ENCODE measurements at regions not wholly inside any gene's neighbourhood (a gene's known extent, or its start where the extent isn't known, plus 50 kb on each side); places are given as distances from the start of the nearest gene placed in this dataset.
"Not testable (repeated sequence)": the region's sequence is repeated elsewhere in the genome, so short reads cannot be mapped to it uniquely, and the experiment has no call there.

DNA sequence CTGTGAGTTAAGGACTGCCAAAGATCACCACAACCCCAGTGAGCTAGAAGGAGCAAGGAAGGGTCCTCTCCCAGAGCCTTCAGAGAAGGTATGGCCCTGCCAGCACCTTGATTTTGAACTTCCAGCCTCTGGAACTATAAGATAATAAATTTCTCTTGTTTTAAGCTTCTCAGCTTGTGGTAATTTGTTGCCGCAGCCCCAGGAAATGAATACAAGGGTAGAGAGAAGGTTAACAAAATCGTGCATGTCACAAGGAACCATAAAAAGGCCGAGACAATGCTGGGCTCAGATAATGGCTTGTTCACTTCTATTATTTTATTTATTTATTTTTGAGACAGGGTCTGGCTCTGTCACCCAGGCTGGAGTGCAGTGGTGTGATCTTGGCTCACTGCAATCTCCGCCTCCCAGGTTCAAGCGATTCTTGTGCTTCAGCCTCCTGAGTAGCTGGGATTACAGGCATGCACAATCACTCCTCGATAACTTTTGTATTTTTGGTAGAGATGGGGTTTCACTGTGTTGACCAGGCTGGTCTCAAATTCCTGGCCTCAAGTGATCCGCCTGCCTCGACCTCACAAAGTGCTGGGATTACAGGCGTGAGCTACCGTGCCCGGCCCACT is 71.5 kb downstream of the WSB1 start:
- DNase-seq, result not testable (repeated sequence)

DNA sequence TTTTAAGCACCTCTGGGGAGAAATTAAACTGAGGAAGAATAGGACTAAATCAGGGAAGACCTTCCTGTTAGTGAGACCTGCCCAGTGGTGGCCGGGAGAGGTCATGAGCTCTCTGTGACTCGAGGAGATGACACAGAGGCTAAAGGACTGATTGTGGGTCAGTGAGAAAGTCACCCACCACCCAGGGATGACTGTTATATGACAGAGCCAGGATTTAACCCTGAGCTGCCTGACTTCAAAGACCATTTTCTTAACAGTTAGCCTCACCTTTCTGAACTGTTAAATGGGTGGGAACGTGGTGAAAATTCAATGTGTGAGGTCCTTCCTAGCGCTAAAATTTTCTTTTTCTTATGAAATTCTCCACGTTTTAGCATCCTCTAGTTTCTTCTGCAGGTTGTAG is 72.5 kb downstream of the WSB1 start:
- DNase-seq, result no peak

DNA sequence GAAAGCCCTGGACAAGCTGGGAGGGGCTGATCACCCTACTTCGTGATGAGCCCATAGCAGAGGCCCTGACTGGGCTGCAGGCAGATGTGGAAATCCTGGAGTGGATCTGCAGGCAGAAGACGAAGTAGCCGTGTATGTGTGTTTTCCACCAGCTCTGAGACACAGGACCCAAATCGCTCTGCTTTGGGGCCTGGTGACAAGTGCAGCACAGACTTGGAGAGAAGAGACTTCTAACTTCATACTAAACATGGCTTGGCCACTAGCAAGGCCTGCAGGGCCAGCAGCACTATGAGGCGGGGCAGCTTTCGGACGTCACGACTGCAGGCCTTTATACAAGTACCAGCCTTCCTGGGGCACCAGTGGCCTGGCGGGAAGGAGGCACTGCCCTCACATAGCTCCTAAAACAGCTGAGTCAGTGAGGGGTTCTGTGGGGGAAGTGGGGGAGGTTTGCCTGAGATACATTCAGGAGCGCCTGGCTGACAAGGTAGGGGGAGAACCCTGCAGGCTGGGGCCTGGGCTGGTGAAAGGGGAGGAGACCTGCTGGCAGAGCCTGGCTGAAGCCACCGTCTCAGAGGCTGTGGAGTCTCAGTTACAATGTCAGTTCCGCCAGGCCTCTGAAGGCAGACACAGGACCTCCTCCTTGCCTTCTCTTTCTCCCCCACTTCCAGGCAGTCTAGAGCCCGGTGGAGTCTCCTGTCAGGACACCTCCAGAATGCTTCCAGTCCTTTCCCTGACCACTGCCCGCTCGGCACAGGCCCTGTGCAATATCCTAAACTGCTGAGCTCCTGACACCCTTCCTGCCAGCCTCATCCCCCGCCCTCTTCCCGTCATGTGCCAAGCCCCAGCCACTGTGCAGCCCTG is 73.4 kb downstream of the WSB1 start:
- no peak for DNase-seq

DNA sequence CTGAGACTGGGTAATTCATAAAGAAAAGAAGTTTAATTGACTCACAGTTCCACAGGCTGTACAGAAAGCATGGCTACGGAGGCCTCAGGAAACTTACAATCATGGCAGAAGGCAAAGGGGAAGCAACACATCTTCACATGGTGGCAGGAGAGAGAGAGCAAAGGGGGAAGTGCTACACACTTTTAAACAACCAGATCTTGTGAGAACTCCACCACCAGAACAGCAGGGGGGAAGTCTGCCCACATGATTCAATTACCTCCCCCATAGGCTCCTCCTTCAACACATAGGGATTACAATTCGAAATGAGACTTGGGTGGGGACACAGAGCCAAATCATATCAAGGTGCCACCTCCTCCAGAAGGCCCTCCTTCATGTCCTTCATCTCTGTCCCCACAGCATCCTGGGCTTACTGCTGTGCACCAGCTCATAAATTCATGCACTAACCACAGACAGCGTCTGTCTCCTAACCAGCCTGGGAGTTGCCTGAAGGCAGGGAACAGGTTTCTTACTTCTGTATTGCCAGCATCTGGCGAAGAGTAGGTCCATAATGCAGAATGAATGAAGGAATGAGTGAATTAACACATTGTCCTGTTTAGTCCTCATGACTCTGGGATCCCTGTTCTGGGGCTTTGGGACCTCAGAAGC is 74.4 kb downstream of the WSB1 start:
- DNase-seq, result no peak

DNA sequence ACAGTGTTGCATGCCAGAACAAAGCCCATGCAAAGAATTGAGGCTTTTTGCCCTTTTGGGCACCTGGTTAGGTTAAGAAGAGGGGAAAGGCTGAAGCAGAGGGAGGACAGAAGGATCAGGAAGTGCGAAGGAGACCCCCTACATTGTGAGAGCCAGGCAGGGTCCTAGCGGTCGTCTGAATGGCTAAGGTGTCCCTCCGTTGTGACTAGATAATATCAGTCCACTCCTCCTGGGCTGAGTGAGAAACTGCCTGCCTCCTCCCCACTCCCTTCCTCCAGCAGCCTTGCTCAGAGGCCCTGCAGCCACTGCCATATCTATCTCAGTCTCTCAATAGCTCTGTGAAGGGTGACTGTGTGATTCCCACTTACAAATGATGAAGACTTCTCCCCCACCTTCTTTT is 75.1 kb downstream of the WSB1 start:
- DNase-seq, result no peak

DNA sequence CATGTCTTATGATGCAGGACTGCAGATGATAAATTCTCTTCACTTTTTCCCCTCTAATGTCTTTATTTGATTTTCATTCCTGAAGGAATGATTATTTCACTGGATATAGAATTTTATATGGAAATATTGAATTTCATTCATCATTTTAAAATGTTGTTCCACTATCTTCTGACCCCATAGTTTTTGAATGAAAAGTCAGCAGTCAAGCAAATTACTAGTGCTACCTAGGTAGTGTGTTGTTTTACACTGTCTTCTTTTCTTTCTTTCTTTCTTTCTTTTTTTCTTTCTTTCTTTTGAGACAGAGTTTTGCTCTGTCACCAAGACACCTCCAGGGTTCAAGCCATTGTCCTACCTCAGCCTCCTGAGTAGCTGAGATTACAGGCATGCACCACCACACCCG is 76.9 kb downstream of the WSB1 start:
- DNase-seq, result no peak

DNA sequence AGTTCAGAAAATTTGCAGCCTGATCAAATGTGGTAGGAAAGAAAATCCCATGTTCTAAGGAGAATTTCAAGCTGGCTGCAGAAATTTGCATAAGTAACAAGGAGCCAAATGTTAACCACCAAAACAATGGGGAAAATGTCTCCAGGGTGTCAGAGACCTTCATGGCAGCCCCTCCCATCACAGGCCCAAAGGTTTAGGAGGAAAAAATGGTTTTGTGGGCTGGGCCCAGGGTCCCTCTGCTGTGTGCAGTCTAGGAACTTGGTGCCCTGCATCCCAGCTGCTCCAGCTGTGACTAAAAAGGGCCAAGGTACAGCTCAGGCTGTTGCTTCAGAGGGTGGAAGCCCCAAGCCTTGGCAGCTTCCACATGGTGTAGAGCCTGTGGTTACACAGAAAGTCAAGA is 79.8 kb downstream of the WSB1 start:
- DNase-seq, result not testable (repeated sequence)

DNA sequence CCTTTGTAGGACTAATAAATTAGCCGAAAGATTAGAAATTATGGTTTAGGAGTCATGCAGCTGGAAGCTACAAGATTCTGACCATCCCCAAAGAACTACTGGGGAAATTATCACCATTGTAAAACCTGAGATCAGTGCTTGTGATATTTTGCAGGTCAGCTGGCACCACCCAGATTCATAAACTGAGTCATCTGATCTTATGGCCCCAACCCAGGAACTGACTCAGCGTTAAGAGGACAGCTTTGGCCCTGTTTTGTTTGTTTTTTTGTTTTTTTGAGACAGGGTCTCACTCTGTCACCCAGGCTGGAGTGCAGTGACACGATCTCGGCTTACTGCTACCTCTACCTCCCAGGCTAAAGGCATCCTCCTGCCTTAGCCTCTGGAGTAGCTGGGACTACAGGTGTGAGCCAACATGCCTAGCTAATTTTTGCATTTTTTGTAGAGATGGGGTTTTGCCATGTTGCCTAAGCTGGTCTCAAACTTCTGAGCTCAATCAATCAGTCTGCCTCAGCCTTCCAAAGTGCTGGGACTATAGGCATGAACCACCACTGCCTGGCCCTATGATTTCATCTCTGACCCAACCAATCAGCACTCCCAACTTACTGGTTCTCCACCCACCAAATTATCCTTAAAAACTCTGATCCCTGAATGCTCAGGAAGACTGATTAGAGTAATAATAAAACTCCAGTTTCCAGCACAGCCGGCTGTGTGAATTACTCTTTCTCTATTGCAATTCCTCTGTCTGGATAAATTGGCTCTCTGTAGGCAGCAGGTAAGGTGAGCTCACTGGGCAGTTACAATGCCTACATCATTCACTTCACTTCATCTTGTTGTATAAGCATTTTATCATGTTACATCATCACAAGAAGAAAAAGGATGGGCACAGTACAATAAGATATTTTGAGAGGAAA is 79.4 kb upstream of the KSR1 start:
- DNase-seq, result no peak

DNA sequence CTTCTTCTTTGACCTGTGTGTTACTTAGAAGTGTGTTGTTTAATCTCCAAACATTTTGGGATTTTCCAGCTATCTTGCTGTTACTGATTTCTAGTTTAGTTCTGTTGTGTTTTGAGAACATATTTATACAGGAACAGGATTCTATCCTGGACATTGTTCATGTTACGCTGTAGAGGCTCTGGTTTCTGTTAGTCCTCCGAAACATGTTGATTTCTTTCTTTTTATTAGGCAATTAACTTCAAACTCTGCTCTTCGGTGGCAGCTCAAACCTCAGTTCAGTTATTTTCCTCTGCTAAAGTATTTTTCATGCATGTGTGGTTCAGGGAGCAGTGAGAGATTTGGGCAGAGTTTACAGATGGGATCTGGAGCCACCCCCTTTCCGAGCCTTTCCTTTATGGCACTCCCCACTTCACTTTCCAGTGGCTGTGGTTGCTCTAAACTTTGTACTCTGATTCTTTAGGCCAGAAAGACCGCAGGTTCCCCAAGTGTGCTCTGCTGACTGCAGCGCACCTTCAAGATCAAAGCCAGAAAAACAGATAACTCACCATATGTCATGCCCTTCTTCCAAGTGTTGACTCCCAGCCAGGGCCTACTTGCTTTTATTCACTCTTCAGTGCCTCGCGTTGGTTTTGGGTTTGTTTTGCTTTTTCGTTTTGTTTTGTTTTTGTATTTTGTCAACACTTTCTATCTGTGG is 77.6 kb upstream of the KSR1 start:
- peak; percentile 28 for DNase-seq

DNA sequence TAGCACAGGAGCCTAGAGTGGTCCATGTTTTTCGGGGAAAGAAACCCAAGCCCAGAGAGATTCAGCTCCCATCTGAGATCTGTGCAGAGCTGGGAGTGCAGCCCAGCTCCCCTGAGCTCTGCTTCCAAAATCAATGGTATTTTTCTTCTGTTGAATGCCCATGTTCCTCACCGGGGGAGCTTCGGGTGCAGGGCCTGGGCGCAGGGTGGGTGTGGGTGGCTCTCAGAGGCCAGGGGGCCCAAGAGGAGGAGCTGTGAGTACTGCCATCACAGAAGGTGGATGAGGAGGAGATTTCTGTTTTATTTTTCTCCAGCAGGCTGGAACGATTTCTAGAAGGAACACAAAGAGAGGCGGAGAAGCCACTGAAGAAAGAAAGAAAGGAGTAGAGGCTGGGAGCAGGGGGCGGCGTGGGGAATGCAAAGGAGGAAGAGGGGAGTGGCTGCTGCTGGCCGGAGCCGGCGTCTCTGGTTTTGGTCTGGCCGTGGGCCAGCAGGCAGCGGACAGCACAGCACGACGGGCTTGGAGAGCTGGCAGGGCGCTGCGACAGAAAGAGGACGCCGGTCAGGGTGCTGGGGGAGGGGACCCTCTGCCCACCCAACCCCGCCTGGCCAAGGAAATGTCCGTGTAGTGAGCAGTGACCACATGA is 76.2 kb upstream of the KSR1 start:
- DNase-seq, result peak; percentile 28

DNA sequence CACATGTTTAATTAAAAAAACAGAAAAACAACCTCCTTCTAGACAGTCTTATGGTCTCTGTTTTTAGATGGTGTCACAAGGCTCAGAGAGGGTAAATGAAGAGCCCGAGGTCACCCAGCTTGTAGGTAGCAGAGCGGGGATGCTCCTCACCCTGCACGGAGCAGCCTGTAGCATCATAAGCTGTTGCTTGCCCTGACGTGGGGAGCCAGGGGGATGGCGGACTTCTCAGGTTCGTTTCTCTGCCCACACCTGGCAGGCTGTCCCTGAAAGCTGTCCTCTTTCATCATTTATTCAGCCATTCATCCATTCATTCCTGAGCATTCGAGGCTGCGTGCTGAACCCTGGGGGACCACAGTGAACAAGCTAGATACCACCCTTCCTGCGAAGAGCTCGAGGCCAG is 75.7 kb upstream of the KSR1 start:
- no peak for DNase-seq

DNA sequence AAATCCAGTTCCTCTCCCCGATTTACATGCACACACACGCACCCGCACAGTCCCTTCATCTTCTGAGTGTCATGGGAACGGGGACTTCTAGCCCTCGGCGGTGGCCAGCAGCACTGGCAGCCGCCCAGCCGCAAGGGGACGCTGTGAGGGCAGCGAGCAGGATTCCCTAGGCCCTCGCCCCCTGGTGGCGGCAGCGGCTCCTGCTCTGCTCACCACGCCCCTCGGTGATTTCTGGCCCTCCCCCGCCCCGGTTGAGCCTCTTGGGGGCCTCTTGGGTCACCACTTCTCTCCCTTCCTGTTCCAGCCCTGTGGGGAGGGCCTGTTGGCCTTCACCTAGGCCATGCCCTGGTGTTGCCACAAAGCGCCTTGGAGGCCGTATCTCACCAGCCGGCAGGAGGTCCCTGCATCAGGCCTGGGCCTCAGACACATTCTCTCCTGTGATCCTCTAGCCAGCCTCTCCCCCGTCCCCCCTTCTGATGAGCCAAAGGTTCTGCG is 75.2 kb upstream of the KSR1 start:
- DNase-seq, result peak; percentile 9

DNA sequence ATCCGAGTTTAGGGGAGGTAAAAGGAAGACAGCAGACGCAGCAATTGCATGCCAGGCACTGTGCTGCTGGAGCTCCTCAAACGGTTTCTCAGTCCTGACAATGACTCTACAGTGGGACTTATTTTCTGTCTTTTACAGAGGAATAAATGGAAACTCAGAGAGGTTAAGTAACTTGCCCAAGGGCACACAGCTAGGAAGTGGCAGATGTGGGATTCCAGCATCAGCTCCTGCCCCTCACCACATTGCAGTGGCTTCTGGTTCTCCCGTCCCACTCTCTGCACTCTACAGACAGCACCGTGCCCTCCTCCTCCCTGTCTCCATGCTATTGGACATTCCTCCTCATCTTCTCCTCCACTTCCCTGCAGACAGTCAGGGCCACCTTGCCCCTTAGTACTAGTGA is 74.2 kb upstream of the KSR1 start:
- no peak for DNase-seq

DNA sequence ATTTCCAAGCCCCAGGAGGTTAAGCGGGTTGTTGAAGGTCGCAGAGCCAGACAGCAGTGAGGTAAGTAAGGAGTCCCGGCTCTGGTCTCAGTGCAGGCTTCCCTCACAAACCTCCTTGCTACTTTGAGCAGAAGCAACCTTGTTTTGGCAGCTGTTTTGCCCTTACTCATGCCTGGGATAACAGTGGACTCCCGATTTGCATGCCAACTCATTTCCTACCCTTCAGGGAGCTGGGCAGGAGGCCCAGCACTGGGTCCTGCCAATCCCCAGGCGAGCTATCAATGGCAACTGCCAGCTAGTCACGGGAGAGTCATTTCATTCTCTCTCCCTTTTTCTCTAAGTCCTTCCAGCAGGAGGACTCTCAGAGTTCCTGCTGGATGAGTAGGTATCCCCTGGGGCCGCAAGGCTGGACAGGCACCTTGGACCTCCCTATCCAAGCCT is 72.0 kb upstream of the KSR1 start:
- DNase-seq, result peak; percentile 73

DNA sequence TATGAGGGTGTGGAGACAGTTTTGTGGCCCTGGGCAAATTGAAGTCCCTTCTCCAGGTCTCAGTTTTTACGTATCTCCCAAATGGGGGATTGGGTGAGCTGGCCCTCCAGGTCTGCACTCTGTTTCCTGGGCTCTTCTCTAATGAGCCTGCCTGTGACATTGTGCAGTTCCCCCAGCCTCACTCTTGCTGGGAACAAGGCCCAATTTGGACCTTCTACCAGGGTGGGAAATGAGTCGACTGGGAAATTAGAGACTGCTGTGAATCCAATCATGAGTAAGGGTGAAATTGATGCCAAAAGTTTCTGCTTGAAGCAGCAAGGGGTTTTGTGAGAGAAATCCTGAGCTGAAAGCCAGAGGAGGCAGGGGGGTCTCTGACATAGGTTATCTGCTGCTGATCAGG is 71.5 kb upstream of the KSR1 start:
- DNase-seq, result no peak

DNA sequence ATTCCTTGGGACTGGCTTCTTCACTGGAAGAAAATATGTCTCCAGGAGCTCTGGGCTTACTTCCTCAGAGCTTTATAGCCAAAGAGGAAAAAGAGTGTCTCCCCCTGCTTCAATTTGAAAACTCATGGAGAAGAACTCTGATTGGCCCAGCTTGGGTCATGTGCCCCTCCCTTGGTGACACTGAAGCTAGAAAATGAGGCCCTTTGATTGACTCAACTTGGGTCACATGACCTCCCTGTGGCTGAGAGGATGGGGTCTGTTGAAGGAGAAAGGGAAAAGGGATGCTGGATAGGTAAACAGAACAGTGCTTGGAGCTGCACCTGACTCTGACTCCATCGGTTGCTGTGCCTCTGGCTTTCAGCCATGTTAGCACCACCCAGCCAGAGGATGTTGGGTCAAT is 70.6 kb upstream of the KSR1 start:
- DNase-seq, result no peak

DNA sequence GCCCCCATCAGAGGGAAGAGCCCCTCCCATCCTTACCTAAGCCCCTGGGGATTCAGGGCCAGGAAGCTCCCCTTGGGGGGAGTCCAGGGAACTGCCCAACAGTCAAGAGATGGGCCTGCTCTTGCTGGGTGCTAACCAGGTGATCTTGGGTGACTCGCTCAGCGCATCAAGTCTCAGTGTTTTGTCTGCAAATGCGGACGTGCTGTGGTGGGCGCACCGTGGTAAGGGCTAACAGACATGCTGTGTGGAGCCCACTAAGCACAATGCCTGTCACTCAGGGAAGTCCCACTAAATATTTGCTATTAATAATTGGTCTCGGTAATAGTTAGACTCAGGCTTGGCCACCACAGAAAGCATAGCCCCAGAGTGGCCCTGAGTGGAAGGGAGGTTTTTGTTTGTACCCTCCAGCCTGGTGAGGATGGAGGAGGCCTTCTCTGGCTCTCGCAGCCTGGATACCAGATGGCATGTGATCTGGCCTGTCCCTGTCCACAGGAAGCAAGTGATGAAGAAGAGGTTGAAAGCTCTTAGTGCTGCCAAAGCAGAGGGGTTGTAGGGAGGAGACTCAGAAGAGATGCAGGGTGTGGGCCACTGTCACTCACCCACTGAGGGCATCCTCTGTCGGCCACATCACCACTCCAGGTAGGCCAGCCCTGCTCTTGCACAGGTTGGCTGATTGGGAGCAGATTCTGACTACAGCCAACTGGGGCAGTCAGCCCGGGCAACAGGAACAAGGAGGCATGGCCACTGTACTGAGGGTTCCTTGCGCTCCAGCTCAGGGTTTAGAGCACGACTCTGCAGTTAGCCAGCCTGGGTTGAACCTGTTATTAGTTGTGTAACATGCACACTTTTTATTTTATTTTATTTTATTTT is 69.8 kb upstream of the KSR1 start:
- no peak for DNase-seq

DNA sequence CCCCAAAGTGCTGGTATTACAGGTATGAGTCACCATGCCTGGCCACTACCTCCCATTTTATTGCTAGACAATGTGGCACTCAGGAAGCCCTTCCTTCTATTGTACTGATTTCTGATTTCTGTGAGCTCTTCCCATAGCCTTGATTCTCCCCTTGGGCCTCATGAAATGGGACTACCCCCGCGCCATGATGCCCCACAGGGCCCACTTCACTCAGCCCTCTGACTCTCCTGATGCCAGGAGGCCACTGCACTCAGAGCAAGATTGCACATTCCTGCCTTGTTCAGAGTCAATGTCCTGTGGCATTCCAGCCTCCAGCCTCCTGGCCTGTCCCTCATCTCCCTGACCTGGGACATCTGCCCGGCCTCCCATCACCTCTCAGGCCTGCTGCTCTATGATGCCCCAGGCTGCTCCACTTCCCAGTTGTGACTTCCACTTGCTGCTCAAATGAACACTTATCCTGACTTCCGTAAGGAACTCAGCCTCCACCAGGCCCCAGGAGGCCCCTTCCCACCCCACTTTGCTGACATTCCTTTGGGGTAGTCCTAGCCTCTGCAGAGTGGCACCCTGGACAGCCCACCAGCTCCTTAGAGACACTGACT is 66.6 kb upstream of the KSR1 start:
- no peak for DNase-seq

DNA sequence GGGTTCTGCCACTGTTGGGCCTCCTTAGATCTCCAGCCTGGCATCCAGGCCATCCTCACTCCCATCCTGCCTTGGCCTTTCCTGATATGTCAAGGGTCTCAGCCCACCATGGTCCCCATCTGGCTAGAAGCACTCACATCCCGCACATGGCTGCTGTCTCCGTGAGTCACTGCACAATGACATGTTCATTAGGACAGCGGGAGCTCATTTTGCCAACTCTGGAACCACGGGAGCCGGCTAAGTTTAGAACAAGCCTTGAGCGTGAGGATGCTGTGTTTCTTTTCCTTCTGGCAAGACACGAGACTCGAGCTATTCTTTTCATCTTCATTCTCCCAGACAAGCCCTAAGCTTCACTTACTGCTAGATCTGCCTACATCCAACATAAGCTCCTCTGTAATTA is 65.7 kb upstream of the KSR1 start:
- no peak for DNase-seq

DNA sequence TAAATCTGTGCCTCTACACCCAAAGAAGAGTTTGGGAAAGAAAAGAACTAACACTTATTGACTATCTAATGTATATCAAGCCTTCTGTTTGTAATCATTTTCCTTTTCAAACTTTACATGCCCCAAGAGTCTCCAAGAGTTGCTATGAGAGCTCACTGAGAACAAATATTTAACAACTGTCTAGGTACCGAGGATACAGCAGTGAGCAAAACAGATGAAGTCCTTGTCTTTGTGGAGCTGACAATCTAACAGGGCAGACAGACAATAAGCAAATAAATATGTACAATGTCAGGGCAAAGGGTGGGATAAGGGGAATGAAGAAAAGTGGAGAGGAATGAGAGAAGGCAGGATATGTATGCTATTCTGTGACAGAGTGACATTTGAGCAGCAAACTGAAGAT is 64.8 kb upstream of the KSR1 start:
- DNase-seq, result no peak

Data from kidney glomerular epithelial cell (primary cell).